ENCODE measurements at regions not wholly inside any gene's neighbourhood (a gene's known extent, or its start where the extent isn't known, plus 50 kb on each side); places are given as distances from the start of the nearest gene placed in this dataset.

DNA sequence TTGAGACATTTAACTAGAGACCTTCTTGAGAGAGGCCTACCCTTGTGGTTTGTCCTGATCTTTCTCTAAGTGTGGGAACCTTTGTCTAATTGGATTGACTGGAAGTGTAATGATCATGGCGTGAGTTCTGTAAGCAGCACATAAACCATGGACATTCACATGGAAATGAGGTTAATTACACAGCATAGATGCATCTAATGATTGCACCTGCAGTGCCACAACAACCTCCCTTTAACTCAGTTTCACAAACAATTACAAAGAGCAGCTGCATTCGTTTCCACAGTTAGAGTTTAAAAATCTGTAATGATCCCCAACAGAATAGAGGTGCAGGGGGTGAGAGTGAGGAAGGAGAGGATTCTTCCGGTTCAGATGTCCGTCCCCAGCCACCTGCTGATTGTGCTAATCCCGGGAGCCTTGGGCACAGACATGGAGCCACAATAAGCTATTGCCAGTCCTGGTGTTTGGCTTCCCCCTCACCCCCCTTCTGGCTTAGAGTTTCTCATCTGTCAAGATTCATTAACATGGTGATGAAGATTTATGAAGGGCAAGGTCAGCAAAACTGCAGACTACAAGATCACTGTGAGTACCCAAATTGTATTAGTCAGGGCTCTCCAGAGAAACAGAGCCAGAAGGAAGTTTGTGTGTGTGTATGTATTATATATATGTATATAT is 659.2 kb upstream of the SOX9 start:
- TF ChIP-seq, protein P1, sequence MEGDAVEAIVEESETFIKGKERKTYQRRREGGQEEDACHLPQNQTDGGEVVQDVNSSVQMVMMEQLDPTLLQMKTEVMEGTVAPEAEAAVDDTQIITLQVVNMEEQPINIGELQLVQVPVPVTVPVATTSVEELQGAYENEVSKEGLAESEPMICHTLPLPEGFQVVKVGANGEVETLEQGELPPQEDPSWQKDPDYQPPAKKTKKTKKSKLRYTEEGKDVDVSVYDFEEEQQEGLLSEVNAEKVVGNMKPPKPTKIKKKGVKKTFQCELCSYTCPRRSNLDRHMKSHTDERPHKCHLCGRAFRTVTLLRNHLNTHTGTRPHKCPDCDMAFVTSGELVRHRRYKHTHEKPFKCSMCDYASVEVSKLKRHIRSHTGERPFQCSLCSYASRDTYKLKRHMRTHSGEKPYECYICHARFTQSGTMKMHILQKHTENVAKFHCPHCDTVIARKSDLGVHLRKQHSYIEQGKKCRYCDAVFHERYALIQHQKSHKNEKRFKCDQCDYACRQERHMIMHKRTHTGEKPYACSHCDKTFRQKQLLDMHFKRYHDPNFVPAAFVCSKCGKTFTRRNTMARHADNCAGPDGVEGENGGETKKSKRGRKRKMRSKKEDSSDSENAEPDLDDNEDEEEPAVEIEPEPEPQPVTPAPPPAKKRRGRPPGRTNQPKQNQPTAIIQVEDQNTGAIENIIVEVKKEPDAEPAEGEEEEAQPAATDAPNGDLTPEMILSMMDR (IDR thresholded peaks at IDR 0.05; ENCODE audit: insufficient read depth, low read length): no peak
- TF ChIP-seq POLR2AphosphoS5 (IDR thresholded peaks at IDR 0.05; ENCODE audit: low read depth) (no peak), GABPA (IDR thresholded peaks at IDR 0.05; ENCODE audit: low read depth) (no peak), SPI1 (IDR thresholded peaks at IDR 0.05; ENCODE audit: borderline replicate concordance, low read depth) (no peak)
- TF ChIP-seq, protein P2, sequence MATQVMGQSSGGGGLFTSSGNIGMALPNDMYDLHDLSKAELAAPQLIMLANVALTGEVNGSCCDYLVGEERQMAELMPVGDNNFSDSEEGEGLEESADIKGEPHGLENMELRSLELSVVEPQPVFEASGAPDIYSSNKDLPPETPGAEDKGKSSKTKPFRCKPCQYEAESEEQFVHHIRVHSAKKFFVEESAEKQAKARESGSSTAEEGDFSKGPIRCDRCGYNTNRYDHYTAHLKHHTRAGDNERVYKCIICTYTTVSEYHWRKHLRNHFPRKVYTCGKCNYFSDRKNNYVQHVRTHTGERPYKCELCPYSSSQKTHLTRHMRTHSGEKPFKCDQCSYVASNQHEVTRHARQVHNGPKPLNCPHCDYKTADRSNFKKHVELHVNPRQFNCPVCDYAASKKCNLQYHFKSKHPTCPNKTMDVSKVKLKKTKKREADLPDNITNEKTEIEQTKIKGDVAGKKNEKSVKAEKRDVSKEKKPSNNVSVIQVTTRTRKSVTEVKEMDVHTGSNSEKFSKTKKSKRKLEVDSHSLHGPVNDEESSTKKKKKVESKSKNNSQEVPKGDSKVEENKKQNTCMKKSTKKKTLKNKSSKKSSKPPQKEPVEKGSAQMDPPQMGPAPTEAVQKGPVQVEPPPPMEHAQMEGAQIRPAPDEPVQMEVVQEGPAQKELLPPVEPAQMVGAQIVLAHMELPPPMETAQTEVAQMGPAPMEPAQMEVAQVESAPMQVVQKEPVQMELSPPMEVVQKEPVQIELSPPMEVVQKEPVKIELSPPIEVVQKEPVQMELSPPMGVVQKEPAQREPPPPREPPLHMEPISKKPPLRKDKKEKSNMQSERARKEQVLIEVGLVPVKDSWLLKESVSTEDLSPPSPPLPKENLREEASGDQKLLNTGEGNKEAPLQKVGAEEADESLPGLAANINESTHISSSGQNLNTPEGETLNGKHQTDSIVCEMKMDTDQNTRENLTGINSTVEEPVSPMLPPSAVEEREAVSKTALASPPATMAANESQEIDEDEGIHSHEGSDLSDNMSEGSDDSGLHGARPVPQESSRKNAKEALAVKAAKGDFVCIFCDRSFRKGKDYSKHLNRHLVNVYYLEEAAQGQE (IDR thresholded peaks at IDR 0.05; ENCODE audit: insufficient replicate concordance, low read depth): no peak
- Histone ChIP-seq H3K4me3 (replicated peaks; ENCODE audit: insufficient read depth, low read length) (no peak overlapping the region), H3K27me3 (ENCODE audit: insufficient read depth, poor library complexity, severe bottlenecking) (no peaks in the 10 kb centered on the region), H3K27ac (replicated peaks) (no peak overlapping the region)
- no peak for DNase-seq (ENCODE audit: low read depth in 1 of 2, low spot score in 1 of 2)

DNA sequence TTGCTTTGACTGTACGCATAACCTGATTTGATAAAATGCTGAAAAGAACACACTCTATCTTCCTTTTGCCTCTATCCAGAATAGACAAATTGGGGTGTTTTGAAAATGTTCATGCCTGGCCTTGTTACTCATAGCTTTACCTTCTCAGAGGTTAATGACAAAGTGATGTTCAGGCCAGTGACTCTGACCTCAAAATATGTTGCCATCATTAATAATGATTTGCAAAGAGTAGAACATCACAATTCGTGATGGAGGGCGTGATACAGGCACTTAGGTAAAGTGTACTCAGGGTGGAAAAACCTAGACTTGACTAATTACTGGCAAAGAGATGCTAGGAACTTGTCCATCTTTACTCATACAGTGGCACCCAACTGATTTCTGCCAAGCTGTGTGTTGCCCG is 656.6 kb upstream of the SOX9 start:
- DNase-seq (ENCODE audit: low read depth in 1 of 2, low spot score in 1 of 2): no peak
- H3K4me3 ChIP-seq (replicated peaks; ENCODE audit: insufficient read depth, low read length): no peak overlapping the region
- H3K27me3 ChIP-seq (ENCODE audit: insufficient read depth, poor library complexity, severe bottlenecking): no peaks in the 10 kb centered on the region
- TF ChIP-seq, protein P2 (IDR thresholded peaks at IDR 0.05; ENCODE audit: insufficient replicate concordance, low read depth): no peak
- TF ChIP-seq POLR2AphosphoS5 (IDR thresholded peaks at IDR 0.05; ENCODE audit: low read depth) (no peak), SPI1 (IDR thresholded peaks at IDR 0.05; ENCODE audit: borderline replicate concordance, low read depth) (no peak), GABPA (IDR thresholded peaks at IDR 0.05; ENCODE audit: low read depth) (no peak)
- TF ChIP-seq, protein P1 (IDR thresholded peaks at IDR 0.05; ENCODE audit: insufficient read depth, low read length): no peak
- no peak overlapping the region for H3K27ac ChIP-seq (replicated peaks)

DNA sequence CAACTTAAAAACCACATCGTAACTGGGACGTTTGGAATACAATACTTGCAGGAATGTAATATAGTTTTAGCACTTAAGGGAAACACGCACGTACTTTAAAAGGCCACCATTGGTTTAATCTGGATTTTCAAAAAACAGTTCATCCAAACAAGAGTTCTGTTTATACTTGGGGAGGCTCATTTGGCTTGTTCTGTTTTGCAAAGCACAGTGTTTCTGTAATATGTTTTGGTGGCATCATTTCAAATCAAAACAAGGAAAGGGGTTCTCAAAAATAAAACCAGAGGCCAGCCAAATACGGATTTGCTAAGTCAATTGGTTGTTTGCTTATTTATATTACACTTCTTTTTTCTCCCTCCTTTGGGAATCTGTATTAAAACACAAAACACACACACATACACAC is 656.1 kb upstream of the SOX9 start:
- Histone ChIP-seq H3K27ac (replicated peaks) (no peak overlapping the region), H3K4me3 (replicated peaks; ENCODE audit: insufficient read depth, low read length) (no peak overlapping the region), H3K27me3 (ENCODE audit: insufficient read depth, poor library complexity, severe bottlenecking) (no peaks in the 10 kb centered on the region)
- TF ChIP-seq, protein P1 (IDR thresholded peaks at IDR 0.05; ENCODE audit: insufficient read depth, low read length): no peak
- TF ChIP-seq POLR2AphosphoS5 (IDR thresholded peaks at IDR 0.05; ENCODE audit: low read depth) (no peak), SPI1 (IDR thresholded peaks at IDR 0.05; ENCODE audit: borderline replicate concordance, low read depth) (no peak), GABPA (IDR thresholded peaks at IDR 0.05; ENCODE audit: low read depth) (no peak)
- TF ChIP-seq, protein P2 (IDR thresholded peaks at IDR 0.05; ENCODE audit: insufficient replicate concordance, low read depth): no peak
- DNase-seq (ENCODE audit: low read depth in 1 of 2, low spot score in 1 of 2): no peak

Data from HL-60 (cell line).